GM20000 (cell line): ENCODE measurements at regions not wholly inside any gene's neighbourhood (a gene's known extent, or its start where the extent isn't known, plus 50 kb on each side); places are given as distances from the start of the nearest gene placed in this dataset.

ENCODE experiments used
- DNase-seq: peaks from one replicate; pipeline ENCODE4 v3.0.0; 2012; ENCODE audit warnings: low spot score
- CTCF ChIP-seq: IDR thresholded peaks from 2 replicates; pipeline ENCODE4 v1.5.1; 2012; ENCODE audit warnings: mild to moderate bottlenecking, control low read depth; ENCODE audit errors: extremely low read depth, missing control alignments

GRCh38 chr2:139031722-139032121 is 251.5 kb upstream of the NXPH2 start:
- TF ChIP-seq CTCF, result no peak
- no peak for DNase-seq

- no peak for TF ChIP-seq CTCF
- no peak for DNase-seq
Observed at GRCh38 chr2:139020287-139020686, 240.1 kb upstream of the NXPH2 start.

GRCh38 chr2:139018252-139018651 is 238.1 kb upstream of the NXPH2 start:
- DNase-seq, result no peak
- no peak for TF ChIP-seq CTCF

GRCh38 chr2:139007130-139007529 is 226.9 kb upstream of the NXPH2 start:
- TF ChIP-seq CTCF, result no peak
- no peak for DNase-seq

GRCh38 chr2:139000131-139000785 is 220.1 kb upstream of the NXPH2 start:
- no peak for DNase-seq
- no peak for TF ChIP-seq CTCF

- no peak for TF ChIP-seq CTCF
- no peak for DNase-seq
Observed at GRCh38 chr2:138997856-138998517, 217.8 kb upstream of the NXPH2 start.

GRCh38 chr2:138997346-138997745 is 217.2 kb upstream of the NXPH2 start:
- no peak for DNase-seq
- TF ChIP-seq CTCF, result no peak
